GM18909 (cell line): ENCODE measurements at regions not wholly inside any gene's neighbourhood (a gene's known extent, or its start where the extent isn't known, plus 50 kb on each side); places are given as distances from the start of the nearest gene placed in this dataset.

Experiments used
- ATAC-seq: cut with Tn5 transposase; IDR thresholded peaks from one replicate; pipeline ENCODE4 v1.9.1; 2021; ENCODE audit warnings: mild to moderate bottlenecking; ENCODE audit not compliant: unreplicated experiment, poor library complexity

GRCh38 chr1:106747232-106747631, 309.2 kb upstream of the PRMT6 start:
- ATAC-seq, result no peak

- ATAC-seq, result no peak
Observed at GRCh38 chr1:106747791-106748190, 308.7 kb upstream of the PRMT6 start.

- ATAC-seq, result no peak
Observed at GRCh38 chr1:106748606-106749005, 307.9 kb upstream of the PRMT6 start.

- no peak for ATAC-seq
Observed at GRCh38 chr1:106749491-106749890, 307.0 kb upstream of the PRMT6 start.

GRCh38 chr1:106749906-106750305, 306.6 kb upstream of the PRMT6 start:
- no peak for ATAC-seq

GRCh38 chr1:106751002-106751401, 305.5 kb upstream of the PRMT6 start:
- ATAC-seq, result no peak

GRCh38 chr1:106753066-106753465, 303.4 kb upstream of the PRMT6 start:
- no peak for ATAC-seq

GRCh38 chr1:106754957-106755356, 301.5 kb upstream of the PRMT6 start:
- no peak for ATAC-seq

- no peak for ATAC-seq
Observed at GRCh38 chr1:106755682-106756406, 300.6 kb upstream of the PRMT6 start.

GRCh38 chr1:106756752-106757151, 299.7 kb upstream of the PRMT6 start:
- no peak for ATAC-seq

GRCh38 chr1:106768077-106768476, 288.4 kb upstream of the PRMT6 start:
- no peak for ATAC-seq

GRCh38 chr1:106768501-106768900, 288.0 kb upstream of the PRMT6 start:
- ATAC-seq, result no peak

GRCh38 chr1:106773206-106773605, 283.3 kb upstream of the PRMT6 start:
- no peak for ATAC-seq

GRCh38 chr1:106780066-106780465, 276.4 kb upstream of the PRMT6 start:
- no peak for ATAC-seq

GRCh38 chr1:106780806-106781569, 275.5 kb upstream of the PRMT6 start:
- ATAC-seq, result no peak

- no peak for ATAC-seq
Observed at GRCh38 chr1:106785176-106785575, 271.3 kb upstream of the PRMT6 start.

- ATAC-seq, result no peak
Observed at GRCh38 chr1:106787520-106787919, 269.0 kb upstream of the PRMT6 start.

GRCh38 chr1:106789686-106790085, 266.8 kb upstream of the PRMT6 start:
- ATAC-seq, result no peak

- no peak for ATAC-seq
Observed at GRCh38 chr1:106791041-106791440, 265.4 kb upstream of the PRMT6 start.

- ATAC-seq, result no peak
Observed at GRCh38 chr1:106793651-106794050, 262.8 kb upstream of the PRMT6 start.

- no peak for ATAC-seq
Observed at GRCh38 chr1:106798991-106799390, 257.5 kb upstream of the PRMT6 start.

- ATAC-seq, result no peak
Observed at GRCh38 chr1:106802181-106802580, 254.3 kb upstream of the PRMT6 start.
